Esophagus muscularis mucosa (tissue), 4 donors: ENCODE measurements at regions not wholly inside any gene's neighbourhood (a gene's known extent, or its start where the extent isn't known, plus 50 kb on each side); places are given as distances from the start of the nearest gene placed in this dataset.

Experiments
- DNase-seq: peaks from one replicate; pipeline ENCODE4 v3.0.0-alpha.2; 2017; ENCODE audit errors: extremely low spot score
- H3K27ac ChIP-seq, 4 donors: fragments of 200-600 bp; sonication (generic); replicated peaks in 1 of 4; 1 replicate in 3 of 4; 2 replicates in 1 of 4; pipeline ENCODE4 v1.5.1; 2016 to 2019; ENCODE audit warnings: mild to moderate bottlenecking in 1 of 4
- H3K27me3 ChIP-seq, 4 donors: fragments of 200-600 bp; sonication (generic); one replicate each; pipeline versions ENCODE4 v1.5.1 to v1.6.0; 2016 to 2019
- H3K36me3 ChIP-seq, 4 donors: fragments of 200-600 bp; sonication (generic); one replicate each; pipeline ENCODE4 v1.5.1; 2016 to 2019
- H3K4me1 ChIP-seq, 4 donors: fragments of 200-600 bp; sonication (generic); one replicate each; pipeline ENCODE4 v1.5.1; 2016 to 2019
- H3K4me3 ChIP-seq, 4 donors: fragments of 200-600 bp; sonication (generic); 1 replicate in 2 of 4; 2 replicates in 2 of 4; pipeline ENCODE4 v1.5.1; 2016 to 2019; ENCODE audit warnings: mild to moderate bottlenecking in 4 of 4, moderate library complexity in 1 of 4
- H3K9me3 ChIP-seq, 4 donors: fragments of 200-600 bp; sonication (generic); 1 replicate in 3 of 4; 2 replicates in 1 of 4; pipeline ENCODE4 v1.5.1; 2016 to 2019
- CTCF ChIP-seq, 3 experiments: fragments of 200-600 bp in 2 of 3; fragments of 450-650 bp in 1 of 3; sonication (generic) in 2 of 3; IDR thresholded peaks; one replicate each; pipeline ENCODE4 v1.5.1; 2017 to 2019; ENCODE audit warnings: antibody characterized with exemption in 3 of 3, mild to moderate bottlenecking in 2 of 3, moderate library complexity in 1 of 3
- EP300 ChIP-seq: sonication (generic); formaldehyde crosslinking; IDR thresholded peaks from one replicate; pipeline ENCODE4 v1.6.1; 2017; ENCODE audit warnings: antibody characterized with exemption
- POLR2A ChIP-seq: fragments of 450-650 bp; IDR thresholded peaks from one replicate; pipeline ENCODE4 v1.6.1; 2017; ENCODE audit warnings: antibody characterized with exemption, moderate library complexity, mild to moderate bottlenecking, low read depth
- POLR2AphosphoS5 ChIP-seq, 2 donors: sonication (generic); formaldehyde crosslinking; IDR thresholded peaks; one replicate each; pipeline ENCODE4 v1.6.1; 2017; ENCODE audit warnings: antibody characterized with exemption in 2 of 2
- WGBS: methylation state at CpG from one replicate; pipeline ENCODE4 v1.1.5; 2018; 5-methylcytosine and 5-hydroxymethylcytosine counted together
- intact Hi-C: fragments of 100-400 bp; cut with DNase I; formaldehyde crosslinking; loops from one replicate; pipeline ENCODE4 v1.15.1; 2023

GRCh38 chr19:57025491-57025890 is 94.3 kb upstream of the USP29 start:
- intact Hi-C loops, result no loop called here
- 81% methylated on average over 4 of the region's 4 CpGs for WGBS
- Histone ChIP-seq H3K27ac (no peak overlapping the region), H3K9me3 (peaks cover 0 to 6% (median 0%) of the 10 kb centered on the region in 4 donors), H3K4me3 (no peak overlapping the region), H3K36me3 (no peaks in the 10 kb centered on the region), H3K4me1 (no peaks in the 10 kb centered on the region), H3K27me3 (no peaks in the 10 kb centered on the region)
- no peak for DNase-seq
- no peak for TF ChIP-seq POLR2AphosphoS5 (IDR thresholded peaks at IDR 0.05)
- no peak for TF ChIP-seq POLR2A
- no peak for TF ChIP-seq CTCF (IDR thresholded peaks at IDR 0.05)
- no peak for TF ChIP-seq EP300

- Histone ChIP-seq H3K9me3 (peaks cover 0 to 6% (median 0%) of the 10 kb centered on the region in 4 donors), H3K36me3 (no peaks in the 10 kb centered on the region), H3K4me3 (no peak overlapping the region), H3K27ac (no peak overlapping the region), H3K27me3 (no peaks in the 10 kb centered on the region), H3K4me1 (no peaks in the 10 kb centered on the region)
- DNase-seq, result no peak
- TF ChIP-seq CTCF (IDR thresholded peaks at IDR 0.05) (no peak), POLR2A (no peak), POLR2AphosphoS5 (IDR thresholded peaks at IDR 0.05) (no peak), EP300 (no peak)
- WGBS, result 55% methylated on average over 3 of the region's 3 CpGs
- intact Hi-C loops, result no loop called here
Observed at GRCh38 chr19:57026476-57026875, 93.3 kb upstream of the USP29 start.

- no peak overlapping the region for H3K4me3 ChIP-seq
- DNase-seq, result no peak
- no peaks in the 10 kb centered on the region for H3K27me3 ChIP-seq
- peaks cover 0 to 6% (median under 1%) of the 10 kb centered on the region in 4 donors for H3K9me3 ChIP-seq
- intact Hi-C loops, result no loop called here
- TF ChIP-seq POLR2A (no peak), POLR2AphosphoS5 (IDR thresholded peaks at IDR 0.05) (no peak), EP300 (no peak), CTCF (IDR thresholded peaks at IDR 0.05) (no peak)
- H3K4me1 ChIP-seq, result no peaks in the 10 kb centered on the region
- no peaks in the 10 kb centered on the region for H3K36me3 ChIP-seq
- H3K27ac ChIP-seq, result no peak overlapping the region
- WGBS, result 78% methylated on average over 7 of the region's 7 CpGs
Observed at GRCh38 chr19:57027360-57027759, 92.4 kb upstream of the USP29 start.

GRCh38 chr19:57028804-57029525 is 90.8 kb upstream of the USP29 start:
- no peaks in the 10 kb centered on the region for H3K4me1 ChIP-seq
- peaks cover 0 to 10% (median 3%) of the 10 kb centered on the region in 4 donors for H3K9me3 ChIP-seq

GRCh38 chr19:57031106-57031505 is 88.7 kb upstream of the USP29 start:
- intact Hi-C loops, result no loop called here
- WGBS, result 67% methylated on average over 12 of the region's 12 CpGs
- no peak for TF ChIP-seq CTCF (IDR thresholded peaks at IDR 0.05)
- TF ChIP-seq POLR2A, result no peak
- TF ChIP-seq POLR2AphosphoS5 (IDR thresholded peaks at IDR 0.05), result no peak
- no peak for TF ChIP-seq EP300
- no peak for DNase-seq
- Histone ChIP-seq H3K27ac (no peak overlapping the region), H3K27me3 (no peaks in the 10 kb centered on the region), H3K4me1 (no peaks in the 10 kb centered on the region), H3K9me3 (peaks cover 0 to 10% (median 0%) of the 10 kb centered on the region in 4 donors), H3K4me3 (no peak overlapping the region), H3K36me3 (no peaks in the 10 kb centered on the region)

More at GRCh38 chr19:57028804-57029525, 90.8 kb upstream of the USP29 start:
- DNase-seq, result no peak
- H3K27ac ChIP-seq, result no peak overlapping the region
- intact Hi-C loops, result no loop called here
- H3K36me3 ChIP-seq, result no peaks in the 10 kb centered on the region
- H3K27me3 ChIP-seq, result no peaks in the 10 kb centered on the region
- TF ChIP-seq POLR2AphosphoS5 (IDR thresholded peaks at IDR 0.05) (no peak), EP300 (no peak)
- 56% methylated on average over 2 of the region's 2 CpGs for WGBS
- no peak overlapping the region for H3K4me3 ChIP-seq
